ENCODE measurements at regions not wholly inside any gene's neighbourhood (a gene's known extent, or its start where the extent isn't known, plus 50 kb on each side); places are given as distances from the start of the nearest gene placed in this dataset.

- no TSS peak for BruUV-seq (replicated peaks)
- H4K20me1 ChIP-seq (ENCODE audit: insufficient read depth) = no peaks in the 10 kb centered on the region
- POLR2A ChIA-PET (ENCODE audit: unreplicated experiment) = no interaction called here
These were observed 747.2 kb upstream of the NEGR1 start for GRCh38 chr1:73029571-73029970.

GRCh38 chr1:73026114-73026513 lies 743.8 kb upstream of the NEGR1 start:
- ChIA-PET CTCF (no interaction called here), POLR2A (ENCODE audit: unreplicated experiment) (no interaction called here)
- Histone ChIP-seq H2AFZ (no peak overlapping the region), H3F3A (ENCODE audit: insufficient read depth, low read depth) (no peaks in the 10 kb centered on the region), H3K4me1 (replicated peaks; ENCODE audit: insufficient read depth) (no peaks in the 10 kb centered on the region), H3K36me3 (ENCODE audit: low read depth) (no peaks in the 10 kb centered on the region), H3K9me2 (ENCODE audit: insufficient read depth) (no peaks in the 10 kb centered on the region), H3K4me3 (no peak overlapping the region), H3K9me3 (ENCODE audit: insufficient read depth, low read depth) (no peaks in the 10 kb centered on the region), H3K4me2 (no peak overlapping the region), H3K79me2 (ENCODE audit: low read depth) (no peaks in the 10 kb centered on the region), H3K27me3 (ENCODE audit: insufficient read depth, low read depth) (no peaks in the 10 kb centered on the region), H4K20me1 (ENCODE audit: insufficient read depth) (no peaks in the 10 kb centered on the region), H3K27ac (no peak overlapping the region)
- BruUV-seq (replicated peaks) = no TSS peak
- intact Hi-C loops (cut with micrococcal nuclease; ENCODE audit: unreplicated experiment) = no loop called here
- no peak for TF ChIP-seq CTCF (conservative IDR thresholded peaks at IDR 0.05)
- DNase-seq = no peak

More at GRCh38 chr1:73029571-73029970, 747.2 kb upstream of the NEGR1 start:
- Histone ChIP-seq H3F3A (ENCODE audit: insufficient read depth, low read depth) (no peaks in the 10 kb centered on the region), H3K4me2 (no peak overlapping the region), H3K9me3 (ENCODE audit: insufficient read depth, low read depth) (no peaks in the 10 kb centered on the region), H3K9me2 (ENCODE audit: insufficient read depth) (no peaks in the 10 kb centered on the region), H3K4me1 (replicated peaks; ENCODE audit: insufficient read depth) (no peaks in the 10 kb centered on the region), H3K36me3 (ENCODE audit: low read depth) (no peaks in the 10 kb centered on the region), H3K79me2 (ENCODE audit: low read depth) (no peaks in the 10 kb centered on the region), H3K27me3 (ENCODE audit: insufficient read depth, low read depth) (no peaks in the 10 kb centered on the region), H3K4me3 (no peak overlapping the region), H3K27ac (no peak overlapping the region), H2AFZ (no peak overlapping the region)
- DNase-seq = no peak
- intact Hi-C loops (cut with micrococcal nuclease; ENCODE audit: unreplicated experiment) = no loop called here
- CTCF ChIA-PET = no interaction called here
- TF ChIP-seq EZH2 (IDR thresholded peaks at IDR 0.05; ENCODE audit: low read depth) = no peak
- no peak for TF ChIP-seq CTCF (conservative IDR thresholded peaks at IDR 0.05)

GRCh38 chr1:73009938-73010337 lies 727.6 kb upstream of the NEGR1 start:
- BruUV-seq (replicated peaks) = no TSS peak
- H3K27me3 ChIP-seq (ENCODE audit: insufficient read depth, low read depth) = no peaks in the 10 kb centered on the region
- POLR2A ChIA-PET (ENCODE audit: unreplicated experiment) = no interaction called here
- no peak for DNase-seq
- H3K9me3 ChIP-seq (ENCODE audit: insufficient read depth, low read depth) = no peaks in the 10 kb centered on the region
- TF ChIP-seq CTCF (conservative IDR thresholded peaks at IDR 0.05) (no peak), EZH2 (IDR thresholded peaks at IDR 0.05; ENCODE audit: low read depth) (no peak)
- H3K4me1 ChIP-seq (replicated peaks; ENCODE audit: insufficient read depth) = no peaks in the 10 kb centered on the region
- no peaks in the 10 kb centered on the region for H4K20me1 ChIP-seq (ENCODE audit: insufficient read depth)
- H3F3A ChIP-seq (ENCODE audit: insufficient read depth, low read depth) = no peaks in the 10 kb centered on the region
- H3K9me2 ChIP-seq (ENCODE audit: insufficient read depth) = no peaks in the 10 kb centered on the region; the same call in 1 of the 2 replicates
- no peak overlapping the region for H3K4me3 ChIP-seq
- H3K27ac ChIP-seq = no peak overlapping the region
- no peaks in the 10 kb centered on the region for H3K36me3 ChIP-seq (ENCODE audit: low read depth)
- H3K79me2 ChIP-seq (ENCODE audit: low read depth) = no peaks in the 10 kb centered on the region
- CTCF ChIA-PET = no interaction called here
- H2AFZ ChIP-seq = no peak overlapping the region
- intact Hi-C loops (cut with micrococcal nuclease; ENCODE audit: unreplicated experiment) = no loop called here
- no peak overlapping the region for H3K4me2 ChIP-seq

Measured in PC-9 (cell line).